A549 (cell line): ENCODE measurements at regions not wholly inside any gene's neighbourhood (a gene's known extent, or its start where the extent isn't known, plus 50 kb on each side); places are given as distances from the start of the nearest gene placed in this dataset.
A peak's percentile ranks its signal among the peaks of the same experiment; 100 is the strongest.

Experiments
- BCL3 ChIP-seq: fragments of >200 bp; sonication (Bioruptor Twin); formaldehyde crosslinking; IDR thresholded peaks from 3 replicates; pipeline ENCODE4 v1.6.1; 2016
- BHLHE40 ChIP-seq: IDR thresholded peaks from 2 replicates; pipeline ENCODE4 v1.6.1; 2012; ENCODE audit warnings: low read depth, low read length, inconsistent platforms
- CBX8 ChIP-seq: fragments of 200-600 bp; sonication (generic); IDR thresholded peaks from 2 replicates; pipeline ENCODE4 v1.6.1; 2016
- CHD2 ChIP-seq: fragments of 150-350 bp; IDR thresholded peaks from 2 replicates; pipeline ENCODE4 v1.6.1; 2014; ENCODE audit warnings: low read length; ENCODE audit not compliant: partially characterized antibody
- CHD4 ChIP-seq: fragments of 200-600 bp; sonication (generic); IDR thresholded peaks from 2 replicates; pipeline ENCODE4 v1.6.1; 2016; ENCODE audit warnings: antibody characterized with exemption, mild to moderate bottlenecking, borderline replicate concordance
- E2F6 ChIP-seq: IDR thresholded peaks from 2 replicates; pipeline ENCODE4 v1.6.1; 2012; ENCODE audit warnings: low read depth, borderline replicate concordance
- ELK1 ChIP-seq: fragments of 150-350 bp; IDR thresholded peaks from 2 replicates; pipeline ENCODE4 v1.6.1; 2014; ENCODE audit warnings: low read depth, mild to moderate bottlenecking, low read length
- FOSB ChIP-seq: fragments of 250-450 bp; sonication (Bioruptor Pico); IDR thresholded peaks from 2 replicates; pipeline ENCODE4 v1.5.0; 2020; ENCODE audit warnings: mild to moderate bottlenecking, moderate library complexity
- GATA3 ChIP-seq: IDR thresholded peaks from 2 replicates; pipeline ENCODE4 v1.6.1; 2012; ENCODE audit warnings: borderline replicate concordance
- HDAC2 ChIP-seq: fragments of 200-600 bp; sonication (generic); IDR thresholded peaks from 2 replicates; pipeline ENCODE4 v1.6.1; 2016
- HES2 ChIP-seq: fragments of >200 bp; sonication (Bioruptor Twin); formaldehyde crosslinking; IDR thresholded peaks from 2 replicates; pipeline ENCODE4 v1.6.1; 2016
- HEYL ChIP-seq: fragments of 250-450 bp; sonication (Bioruptor Pico); IDR thresholded peaks from 2 replicates; pipeline ENCODE4 v1.8.0; 2021; ENCODE audit warnings: mild to moderate bottlenecking, moderate library complexity
- HMGXB4 ChIP-seq: fragments of 250-450 bp; sonication (Bioruptor Pico); IDR thresholded peaks from 2 replicates; pipeline ENCODE4 v1.5.0; 2021; ENCODE audit warnings: mild to moderate bottlenecking, moderate library complexity, borderline replicate concordance
- HOXB13 ChIP-seq: fragments of 250-450 bp; sonication (Bioruptor Pico); IDR thresholded peaks from 2 replicates; pipeline ENCODE4 v1.5.0; 2020; ENCODE audit warnings: low read depth, mild to moderate bottlenecking, moderate library complexity
- JUN ChIP-seq, 2 experiments: fragments of >200 bp; sonication (Bioruptor Twin); formaldehyde crosslinking; IDR thresholded peaks; 2 replicates in 1 of 2; 3 replicates in 1 of 2; pipeline ENCODE4 v1.6.1; 2016 to 2017
- JUNB ChIP-seq: fragments of >200 bp; sonication (Bioruptor Twin); formaldehyde crosslinking; IDR thresholded peaks from 2 replicates; pipeline ENCODE4 v1.6.1; 2016
- MAZ ChIP-seq: fragments of 150-350 bp; IDR thresholded peaks from 2 replicates; pipeline ENCODE4 v1.6.1; 2014; ENCODE audit warnings: antibody characterized with exemption, low read depth, low read length, borderline replicate concordance
- NPAS2 ChIP-seq: fragments of 250-450 bp; sonication (Bioruptor Pico); IDR thresholded peaks from 2 replicates; pipeline ENCODE4 v1.8.0; 2022; ENCODE audit warnings: mild to moderate bottlenecking, moderate library complexity, borderline replicate concordance
- PBX3 ChIP-seq: IDR thresholded peaks from 2 replicates; pipeline ENCODE4 v1.6.1; 2012
- POLR2A ChIP-seq: IDR thresholded peaks from 2 replicates; pipeline ENCODE4 v1.6.1; 2012; ENCODE audit warnings: mild to moderate bottlenecking, low read length
- POLR2AphosphoS2 ChIP-seq: conservative IDR thresholded peaks from 2 replicates; pipeline ENCODE4 v1.6.1; 2012; ENCODE audit warnings: low read length, improper control_type of control experiment, inconsistent platforms
- RAD21 ChIP-seq, 2 experiments: fragments of >200 bp in 1 of 2; sonication (Bioruptor Twin) in 1 of 2; formaldehyde crosslinking in 1 of 2; IDR thresholded peaks in 1 of 2; conservative IDR thresholded peaks in 1 of 2; 2 replicates in 1 of 2; 3 replicates in 1 of 2; pipeline ENCODE4 v1.6.1; 2012 to 2018; ENCODE audit warnings: inconsistent platforms in 1 of 2
- RCOR1 ChIP-seq: fragments of 150-350 bp; IDR thresholded peaks from 2 replicates; pipeline ENCODE4 v1.6.1; 2014; ENCODE audit warnings: antibody characterized with exemption, low read length, low read depth
- REST ChIP-seq: fragments of 200-600 bp; sonication (generic); IDR thresholded peaks from 2 replicates; pipeline ENCODE4 v1.6.1; 2016; ENCODE audit warnings: antibody characterized with exemption, mild to moderate bottlenecking, moderate library complexity
- RFX5 ChIP-seq: fragments of 450-650 bp; IDR thresholded peaks from 2 replicates; pipeline ENCODE4 v1.7.1; 2014; ENCODE audit warnings: antibody characterized with exemption, mild to moderate bottlenecking, moderate library complexity
- RNF2 ChIP-seq: fragments of 200-600 bp; sonication (generic); IDR thresholded peaks from 2 replicates; pipeline ENCODE4 v1.6.1; 2016; ENCODE audit warnings: low read depth, mild to moderate bottlenecking, antibody characterized with exemption, moderate library complexity, borderline replicate concordance
- TFCP2L1 ChIP-seq: fragments of 250-450 bp; sonication (Bioruptor Pico); IDR thresholded peaks from 2 replicates; pipeline ENCODE4 v1.5.0; 2021; ENCODE audit warnings: mild to moderate bottlenecking
- TP53 ChIP-seq: fragments of 250-450 bp; sonication (Bioruptor Pico); IDR thresholded peaks from 2 replicates; pipeline ENCODE4 v1.5.0; 2021; ENCODE audit warnings: mild to moderate bottlenecking, moderate library complexity
- ZC3H11A ChIP-seq: fragments of 450-650 bp; IDR thresholded peaks from 2 replicates; pipeline ENCODE4 v1.6.1; 2014; ENCODE audit warnings: antibody characterized with exemption, mild to moderate bottlenecking
- ZFP36 ChIP-seq: fragments of 450-650 bp; IDR thresholded peaks from 2 replicates; pipeline ENCODE4 v1.6.1; 2014; ENCODE audit warnings: borderline replicate concordance; ENCODE audit not compliant: partially characterized antibody
- ZSCAN20 ChIP-seq: fragments of 250-450 bp; sonication (Bioruptor Pico); IDR thresholded peaks from 2 replicates; pipeline ENCODE4 v1.8.0; 2022; ENCODE audit warnings: mild to moderate bottlenecking, moderate library complexity

- TF ChIP-seq PBX3: no peak
- TF ChIP-seq HEYL (CRISPR knock-in tag): no peak
- no peak for TF ChIP-seq CHD2
- no peak for TF ChIP-seq HES2
- TF ChIP-seq ELK1: no peak
- TF ChIP-seq HOXB13: no peak
- TF ChIP-seq CHD4: no peak
- TF ChIP-seq GATA3: peak; percentile 82
- no peak for TF ChIP-seq POLR2A
- no peak for TF ChIP-seq NPAS2 (CRISPR knock-in tag)
- TF ChIP-seq TFCP2L1 (CRISPR knock-in tag): no peak
- no peak for TF ChIP-seq CBX8
- no peak for TF ChIP-seq HDAC2
- TF ChIP-seq BCL3: no peak
- peak; percentile 18 to 56; a peak in 3 of 5 replicates for TF ChIP-seq RAD21 (conservative IDR thresholded peaks at IDR 0.05 in 1 of 2, IDR thresholded peaks at IDR 0.05 in 1 of 2)
- no peak for TF ChIP-seq ZFP36
- TF ChIP-seq BHLHE40: no peak
- TF ChIP-seq E2F6: no peak
- no peak for TF ChIP-seq RNF2
- no peak for TF ChIP-seq ZSCAN20
- no peak for TF ChIP-seq RFX5
- TF ChIP-seq JUN (IDR thresholded peaks at IDR 0.05): peak; percentile 34 to 44; a peak in 1 of 5 replicates
- TF ChIP-seq JUNB: peak; percentile 74
- no peak for TF ChIP-seq ZC3H11A
- TF ChIP-seq REST: no peak
- no peak for TF ChIP-seq FOSB (CRISPR knock-in tag)
- no peak for TF ChIP-seq MAZ
- TF ChIP-seq HMGXB4 (CRISPR knock-in tag): no peak
- TF ChIP-seq RCOR1: no peak
- no peak for TF ChIP-seq TP53 (CRISPR knock-in tag)
- no peak for TF ChIP-seq POLR2AphosphoS2
Measured at GRCh38 chr2:236745420-236746210, 176.0 kb downstream of the ACKR3 start (continued).
